Activated CD4-positive, alpha-beta T cell treated with anti-CD3 and anti-CD28 coated beads, Interleukin-2, amount 10 ng/mL, durations not matched to agents 7 days and 5 days (primary cell): ENCODE measurements at regions not wholly inside any gene's neighbourhood (a gene's known extent, or its start where the extent isn't known, plus 50 kb on each side); places are given as distances from the start of the nearest gene placed in this dataset.

ENCODE experiments used
- CTCF ChIA-PET: fragments of 350-600 bp; sonication (Branson Sonifier 250); formaldehyde crosslinking; loops from one replicate; lab custom pipeline; 2021; ENCODE audit warnings: antibody characterized with exemption; lab: Charles Lee
- POLR2A ChIA-PET: fragments of 350-600 bp; sonication (Branson Sonifier 250); formaldehyde crosslinking; loops from one replicate; lab custom pipeline; 2021; ENCODE audit warnings: antibody characterized with exemption; lab: Charles Lee
- DNase-seq: peaks from one replicate; pipeline ENCODE4 v3.0.0-alpha.2; 2020
- H3K27ac Mint-ChIP-seq: one replicate; pipeline ENCODE4 v1.8.0; 2021; ENCODE audit warnings: mild to moderate bottlenecking, moderate library complexity, mixed read lengths
- H3K27me3 Mint-ChIP-seq: one replicate; pipeline ENCODE4 v1.8.0; 2021; ENCODE audit warnings: mixed read lengths
- H3K36me3 Mint-ChIP-seq: one replicate; pipeline ENCODE4 v1.8.0; 2021; ENCODE audit warnings: low read depth, mixed read lengths
- H3K4me1 Mint-ChIP-seq: one replicate; pipeline ENCODE4 v1.8.0; 2021; ENCODE audit warnings: mixed read lengths
- H3K4me3 Mint-ChIP-seq: one replicate; pipeline ENCODE4 v1.8.0; 2021; ENCODE audit warnings: mild to moderate bottlenecking, moderate library complexity, mixed read lengths
- H3K9me3 Mint-ChIP-seq: one replicate; pipeline ENCODE4 v1.8.0; 2021; ENCODE audit warnings: mixed read lengths

DNA sequence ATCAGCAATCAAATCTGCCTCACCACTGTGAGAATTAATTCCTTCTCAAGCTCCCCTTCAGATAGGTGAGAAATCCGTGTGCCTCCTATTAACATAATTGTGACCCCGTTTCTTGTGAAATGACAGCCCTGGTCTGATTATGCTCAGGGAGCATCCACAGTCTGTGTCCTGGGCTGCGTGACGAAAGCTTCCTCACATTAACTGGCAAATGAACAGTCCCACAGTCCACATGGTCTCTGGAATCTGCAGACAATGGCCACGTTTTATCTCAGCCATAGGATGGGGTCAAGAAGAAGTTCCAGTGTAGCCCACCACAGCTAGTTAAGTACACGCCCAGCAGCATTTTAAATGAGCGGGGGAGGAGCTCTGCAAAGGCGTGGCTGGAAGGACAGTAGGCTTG, 229.2 kb downstream of the RPS24 start:
- no peak overlapping the region for H3K27ac Mint-ChIP-seq
- no peak overlapping the region for H3K4me3 Mint-ChIP-seq
- peaks cover under 1% of the 10 kb centered on the region for H3K27me3 Mint-ChIP-seq
- H3K4me1 Mint-ChIP-seq, result no peaks in the 10 kb centered on the region
- no peaks in the 10 kb centered on the region for H3K9me3 Mint-ChIP-seq
- H3K36me3 Mint-ChIP-seq, result no peaks in the 10 kb centered on the region
- CTCF ChIA-PET, result no interaction called here
- no peak for DNase-seq
- POLR2A ChIA-PET, result no interaction called here

DNA sequence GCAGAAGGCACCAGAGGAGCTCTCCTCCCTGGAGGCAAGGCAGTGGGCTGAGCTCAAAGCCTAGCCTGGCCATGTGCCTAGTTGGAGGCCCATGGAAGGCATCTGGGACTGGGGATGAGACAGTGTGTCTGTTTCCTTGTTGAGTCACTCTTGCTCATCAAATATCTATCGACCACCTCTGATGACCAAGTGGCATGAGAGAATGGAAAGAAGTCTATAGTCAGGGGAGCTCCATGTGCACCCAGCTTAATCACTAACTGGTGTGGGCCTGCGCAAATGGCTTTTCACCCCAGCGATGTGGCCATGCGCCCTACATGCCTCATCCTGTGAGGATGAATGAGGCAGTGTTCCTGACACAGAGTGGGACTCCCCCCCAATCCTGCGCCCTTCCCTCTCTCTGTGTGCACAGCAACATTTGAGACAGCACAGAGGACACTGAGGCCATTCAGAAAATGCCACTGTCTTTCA, 229.9 kb downstream of the RPS24 start:
- H3K27me3 Mint-ChIP-seq, result no peaks in the 10 kb centered on the region
- no peaks in the 10 kb centered on the region for H3K4me1 Mint-ChIP-seq
- H3K4me3 Mint-ChIP-seq, result no peak overlapping the region
- H3K9me3 Mint-ChIP-seq, result no peaks in the 10 kb centered on the region
- H3K36me3 Mint-ChIP-seq, result no peaks in the 10 kb centered on the region
- no peak overlapping the region for H3K27ac Mint-ChIP-seq
- CTCF ChIA-PET, result no interaction called here
- no peak for DNase-seq
- POLR2A ChIA-PET, result no interaction called here

DNA sequence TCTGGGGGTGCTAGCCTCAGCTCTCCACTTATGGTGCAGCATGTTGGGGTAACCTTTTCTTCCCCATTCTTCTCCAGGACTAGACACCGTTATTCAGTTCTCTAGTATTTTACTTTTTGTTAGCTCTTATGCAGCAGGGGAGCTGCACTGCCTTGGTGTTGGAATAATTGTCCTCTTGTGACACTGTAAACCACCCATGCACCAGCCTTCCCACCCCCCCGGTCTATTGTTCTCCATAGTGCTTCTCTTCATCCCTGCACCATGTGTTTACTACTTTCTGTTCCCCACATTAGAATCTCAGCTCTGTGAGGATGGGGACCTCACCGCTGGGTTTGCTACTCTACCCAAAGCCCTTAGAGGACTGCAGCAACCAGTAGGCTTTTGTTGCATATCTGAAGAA, 230.7 kb downstream of the RPS24 start:
- ChIA-PET CTCF (interaction anchor here (1.2 to 1.3 kb wide), 2 partner anchors 39 to 399 kb away, joined by 3 to 4 read pairs; no protein-coding TSS in a partner anchor), POLR2A (no interaction called here)
- H3K4me1 Mint-ChIP-seq, result no peaks in the 10 kb centered on the region
- H3K36me3 Mint-ChIP-seq, result no peaks in the 10 kb centered on the region
- H3K27ac Mint-ChIP-seq, result no peak overlapping the region
- DNase-seq, result no peak
- no peak overlapping the region for H3K4me3 Mint-ChIP-seq
- no peaks in the 10 kb centered on the region for H3K9me3 Mint-ChIP-seq
- H3K27me3 Mint-ChIP-seq, result no peaks in the 10 kb centered on the region

DNA sequence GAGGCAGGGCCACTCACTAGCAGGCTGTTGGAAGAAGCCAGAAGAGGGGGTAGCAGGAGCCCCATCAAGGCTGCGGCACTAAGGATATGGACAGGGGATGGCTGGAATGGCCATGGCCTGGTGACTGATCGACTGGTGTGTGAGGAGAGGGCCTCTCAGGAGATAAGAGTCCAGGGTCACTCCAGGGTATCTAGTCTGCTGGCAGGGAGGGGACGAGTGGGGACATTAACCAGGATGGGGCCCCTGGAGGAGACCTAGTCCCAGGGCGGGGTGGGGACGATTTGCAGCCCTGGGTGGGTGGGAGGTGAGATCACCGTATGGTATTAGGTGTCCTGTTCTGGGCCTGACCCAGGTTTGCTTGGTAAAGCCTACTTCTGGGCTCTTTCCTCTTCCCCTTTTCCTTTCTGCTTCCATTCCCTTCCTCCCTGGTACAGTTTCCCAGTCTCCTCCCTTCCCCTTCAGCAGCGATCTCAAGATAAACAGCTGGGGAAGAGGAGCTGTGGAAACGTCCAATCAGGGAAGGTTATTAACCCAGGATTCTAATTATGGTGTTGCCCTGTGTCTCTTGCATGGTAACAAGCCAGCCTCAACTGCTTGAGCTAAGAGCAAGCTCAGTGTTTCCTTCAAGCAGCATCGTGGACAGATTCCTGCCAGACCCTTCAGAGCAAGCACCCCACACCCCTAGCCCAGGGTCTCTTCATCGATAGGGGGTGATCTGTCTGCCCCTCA, 233.2 kb downstream of the RPS24 start:
- ChIA-PET CTCF (no interaction called here), POLR2A (no interaction called here)
- no peak for DNase-seq
- H3K27ac Mint-ChIP-seq, result no peak overlapping the region
- peaks cover 3% of the 10 kb centered on the region for H3K27me3 Mint-ChIP-seq
- H3K36me3 Mint-ChIP-seq, result no peaks in the 10 kb centered on the region
- H3K4me1 Mint-ChIP-seq, result no peaks in the 10 kb centered on the region
- no peaks in the 10 kb centered on the region for H3K9me3 Mint-ChIP-seq
- H3K4me3 Mint-ChIP-seq, result no peak overlapping the region

DNA sequence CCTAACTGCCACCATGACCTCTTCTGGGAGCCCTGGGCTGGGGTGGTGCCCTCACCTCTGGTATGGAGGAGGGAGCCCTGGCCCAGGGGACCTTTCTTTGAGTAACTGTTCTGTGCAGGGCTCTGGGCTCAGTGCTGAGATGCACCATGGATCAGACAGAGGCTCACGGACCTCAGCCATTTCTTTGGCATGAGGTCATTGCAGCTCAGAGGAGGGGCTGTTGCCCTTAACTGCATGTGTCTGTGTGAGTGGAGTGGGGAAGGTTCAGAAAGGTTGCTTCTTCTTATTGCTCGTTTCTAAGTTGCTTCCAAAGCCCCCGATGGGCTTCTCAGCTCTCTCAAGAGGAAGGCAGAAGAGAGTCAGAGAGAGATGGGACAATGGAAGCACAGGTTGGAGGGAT, 233.9 kb downstream of the RPS24 start:
- H3K9me3 Mint-ChIP-seq, result no peaks in the 10 kb centered on the region
- POLR2A ChIA-PET, result no interaction called here

DNA sequence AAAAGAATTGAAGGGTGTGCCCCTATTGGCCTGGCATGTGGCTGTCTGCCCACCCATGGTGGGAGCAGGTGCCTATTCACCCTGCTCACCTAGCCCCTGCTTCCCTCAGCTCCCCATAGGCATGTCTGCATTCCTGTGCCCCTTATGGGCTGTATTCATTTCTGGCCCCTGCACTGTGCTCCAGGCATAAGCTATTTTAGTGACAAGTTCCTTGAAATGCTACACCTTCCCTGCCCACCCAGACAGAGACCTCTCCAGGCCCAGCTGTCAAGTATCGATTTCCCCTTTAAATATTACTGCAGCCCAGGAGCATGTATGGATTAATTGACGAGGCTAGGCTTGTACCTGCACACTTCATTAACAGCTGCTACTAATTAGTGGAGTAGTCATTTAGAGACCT, 235.4 kb downstream of the RPS24 start:
- Mint-ChIP-seq H3K27me3 (peaks cover 3% of the 10 kb centered on the region), H3K36me3 (no peaks in the 10 kb centered on the region), H3K27ac (no peak overlapping the region), H3K9me3 (no peaks in the 10 kb centered on the region), H3K4me1 (no peaks in the 10 kb centered on the region), H3K4me3 (no peak overlapping the region)
- no peak for DNase-seq
- CTCF ChIA-PET, result no interaction called here
- POLR2A ChIA-PET, result no interaction called here

More for the DNA sequence above, 233.9 kb downstream of the RPS24 start:
- DNase-seq, result no peak
- no peaks in the 10 kb centered on the region for H3K4me1 Mint-ChIP-seq
- no peak overlapping the region for H3K4me3 Mint-ChIP-seq
- no peak overlapping the region for H3K27ac Mint-ChIP-seq
- no peaks in the 10 kb centered on the region for H3K36me3 Mint-ChIP-seq
- CTCF ChIA-PET, result no interaction called here
- peaks cover 3% of the 10 kb centered on the region for H3K27me3 Mint-ChIP-seq

DNA sequence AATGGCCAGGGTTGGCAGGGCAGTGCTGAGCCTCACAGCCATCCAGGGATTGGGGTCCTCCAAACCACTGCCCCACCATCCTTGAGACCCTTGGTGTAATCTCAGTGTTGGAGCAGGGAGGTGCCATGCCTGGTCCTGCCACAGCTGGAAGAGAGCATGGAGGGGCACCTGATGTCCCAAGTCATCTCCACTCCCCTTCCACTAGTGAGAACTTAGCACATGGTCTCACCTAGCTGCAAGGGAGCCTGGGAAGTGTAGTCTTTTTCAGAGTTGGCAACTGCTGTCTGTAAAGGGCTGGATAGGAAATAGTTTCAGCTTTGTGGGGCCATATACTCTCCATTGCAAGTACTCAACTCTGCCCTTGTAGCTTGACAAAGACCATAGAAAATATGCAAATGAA, 238.7 kb downstream of the RPS24 start:
- ChIA-PET POLR2A (no interaction called here), CTCF (no interaction called here)
- Mint-ChIP-seq H3K4me1 (no peaks in the 10 kb centered on the region), H3K36me3 (no peaks in the 10 kb centered on the region), H3K27me3 (peaks cover 3% of the 10 kb centered on the region), H3K9me3 (no peaks in the 10 kb centered on the region), H3K4me3 (no peak overlapping the region), H3K27ac (no peak overlapping the region)
- no peak for DNase-seq

DNA sequence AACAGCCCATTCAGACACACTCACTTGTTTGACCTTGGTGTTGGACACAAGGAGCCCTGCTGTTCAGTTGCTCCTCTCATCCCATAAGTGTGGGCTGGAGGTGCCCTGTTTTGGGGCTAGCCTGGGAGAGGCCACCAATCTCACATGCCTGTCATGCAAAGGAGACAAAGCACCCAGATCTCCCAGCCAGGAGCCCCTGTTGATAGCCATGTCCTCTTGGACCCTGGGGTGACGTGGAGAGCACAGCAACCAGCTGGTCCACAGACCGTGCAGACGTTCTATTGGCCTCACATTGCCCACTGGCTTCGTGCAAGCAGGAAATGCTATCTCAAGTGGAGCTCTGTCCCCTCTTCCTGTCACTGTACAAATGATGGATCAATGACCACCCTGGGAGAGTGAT, 240.8 kb downstream of the RPS24 start:
- H3K27ac Mint-ChIP-seq, result no peak overlapping the region
- no peaks in the 10 kb centered on the region for H3K4me1 Mint-ChIP-seq
- peaks cover 3% of the 10 kb centered on the region for H3K27me3 Mint-ChIP-seq
- ChIA-PET POLR2A (no interaction called here), CTCF (no interaction called here)
- DNase-seq, result no peak
- H3K36me3 Mint-ChIP-seq, result no peaks in the 10 kb centered on the region
- H3K4me3 Mint-ChIP-seq, result no peak overlapping the region
- no peaks in the 10 kb centered on the region for H3K9me3 Mint-ChIP-seq

DNA sequence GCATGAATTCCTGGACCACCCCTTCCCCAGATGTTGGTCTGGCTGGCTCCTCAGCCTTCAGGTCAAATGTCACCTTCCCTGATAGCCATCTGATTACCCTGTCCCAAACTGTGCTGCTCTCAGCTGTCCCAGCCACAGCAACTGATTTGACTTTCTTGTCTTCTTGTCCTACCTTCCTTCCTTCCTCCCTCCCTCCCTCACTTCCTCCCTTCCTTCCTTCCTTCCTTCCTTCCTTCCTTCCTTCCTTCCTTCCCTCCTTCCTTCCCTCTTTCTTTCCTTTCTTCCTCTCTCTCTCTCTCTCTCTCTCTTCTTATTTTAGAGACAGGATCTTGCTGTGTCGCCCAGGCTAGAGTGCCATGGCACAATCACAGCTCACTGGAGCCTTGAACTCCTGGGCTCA, 242.5 kb downstream of the RPS24 start:
- CTCF ChIA-PET, result no interaction called here
- Mint-ChIP-seq H3K27me3 (no peaks in the 10 kb centered on the region), H3K4me1 (no peaks in the 10 kb centered on the region), H3K9me3 (no peaks in the 10 kb centered on the region), H3K36me3 (no peaks in the 10 kb centered on the region), H3K27ac (no peak overlapping the region), H3K4me3 (no peak overlapping the region)
- no peak for DNase-seq
- POLR2A ChIA-PET, result no interaction called here

DNA sequence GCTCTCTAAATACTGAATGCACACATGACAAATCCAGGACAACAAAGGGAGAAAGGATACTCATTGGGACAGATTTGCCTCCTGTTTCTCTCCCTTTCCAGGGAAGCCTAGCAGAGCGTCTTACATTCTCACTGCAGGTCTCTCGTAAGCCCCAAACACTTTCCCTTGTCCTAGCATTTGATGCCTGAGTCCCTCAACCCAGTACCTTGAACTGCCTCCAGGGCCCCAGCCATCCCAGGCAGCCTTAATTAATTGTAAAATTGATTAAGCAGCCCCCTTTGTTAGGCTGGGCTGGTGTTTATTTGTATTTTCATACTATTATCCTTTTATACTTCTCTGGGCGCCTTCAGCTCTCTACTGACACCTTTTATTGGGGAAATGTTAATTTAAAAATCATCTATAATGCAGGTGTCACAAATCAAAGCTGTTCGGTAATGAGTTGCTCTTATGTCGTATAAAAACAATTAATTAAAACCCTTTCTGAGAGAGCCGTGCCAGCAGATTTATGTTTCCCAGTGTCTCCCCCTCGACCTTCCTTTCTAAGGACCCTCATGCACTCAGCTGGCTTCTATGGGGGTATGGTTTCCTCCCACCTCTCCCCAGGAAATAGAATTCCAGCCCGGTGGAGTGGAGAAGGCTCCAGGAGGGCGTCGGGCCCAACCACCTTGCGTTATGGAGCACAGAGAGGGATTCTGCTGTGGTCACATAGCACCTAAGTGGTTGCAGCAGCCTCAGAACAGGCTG, 243.8 kb downstream of the RPS24 start:
- no peak for DNase-seq
- Mint-ChIP-seq H3K27me3 (no peaks in the 10 kb centered on the region), H3K9me3 (no peaks in the 10 kb centered on the region), H3K4me3 (no peak overlapping the region), H3K4me1 (no peaks in the 10 kb centered on the region), H3K27ac (no peak overlapping the region), H3K36me3 (no peaks in the 10 kb centered on the region)
- ChIA-PET CTCF (no interaction called here), POLR2A (no interaction called here)

DNA sequence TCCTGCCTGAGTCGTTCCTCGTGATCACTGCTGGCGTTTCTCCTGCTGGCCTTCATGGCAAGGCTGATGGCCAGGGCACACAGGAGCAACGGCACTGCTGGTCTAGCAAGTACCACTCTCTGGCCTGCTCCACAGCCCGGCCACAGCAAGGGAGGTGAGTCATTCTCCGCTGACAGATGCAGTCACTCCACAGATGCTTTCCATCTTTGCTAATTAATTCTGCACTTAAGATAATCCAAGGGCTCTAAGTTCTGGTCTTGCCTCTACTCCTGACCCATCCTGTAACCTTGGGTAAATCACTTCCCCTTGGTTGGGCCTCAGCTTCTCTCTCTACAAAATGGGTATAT, 244.4 kb downstream of the RPS24 start:
- no peaks in the 10 kb centered on the region for H3K27me3 Mint-ChIP-seq
- ChIA-PET CTCF (no interaction called here), POLR2A (no interaction called here)
- no peak overlapping the region for H3K27ac Mint-ChIP-seq
- no peaks in the 10 kb centered on the region for H3K36me3 Mint-ChIP-seq
- H3K4me3 Mint-ChIP-seq, result no peak overlapping the region
- no peaks in the 10 kb centered on the region for H3K9me3 Mint-ChIP-seq
- DNase-seq, result no peak
- H3K4me1 Mint-ChIP-seq, result no peaks in the 10 kb centered on the region

DNA sequence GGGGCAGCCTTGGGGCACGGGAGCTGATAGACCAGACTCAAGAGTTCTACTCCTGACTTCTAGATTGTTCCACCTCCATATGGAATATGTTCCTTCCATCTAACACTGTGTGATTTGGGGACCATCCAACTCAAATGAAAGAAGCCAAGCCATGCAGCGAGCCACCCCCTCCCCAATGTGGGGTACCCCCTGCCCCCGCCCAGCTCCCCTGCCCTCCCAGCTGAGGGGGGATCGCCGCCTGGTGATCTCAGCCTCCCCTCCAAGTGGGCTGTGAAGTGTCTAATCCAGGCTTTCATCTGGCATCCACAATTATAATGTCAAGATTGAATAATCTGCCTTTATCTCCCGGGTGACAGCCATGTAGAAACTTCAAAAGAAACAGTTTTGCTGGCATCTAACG, 246.1 kb downstream of the RPS24 start:
- no peaks in the 10 kb centered on the region for H3K36me3 Mint-ChIP-seq
- H3K4me3 Mint-ChIP-seq, result no peak overlapping the region
- H3K27me3 Mint-ChIP-seq, result no peaks in the 10 kb centered on the region
- POLR2A ChIA-PET, result no interaction called here
- H3K9me3 Mint-ChIP-seq, result no peaks in the 10 kb centered on the region
- CTCF ChIA-PET, result no interaction called here
- H3K27ac Mint-ChIP-seq, result no peak overlapping the region
- DNase-seq, result no peak
- H3K4me1 Mint-ChIP-seq, result no peaks in the 10 kb centered on the region

DNA sequence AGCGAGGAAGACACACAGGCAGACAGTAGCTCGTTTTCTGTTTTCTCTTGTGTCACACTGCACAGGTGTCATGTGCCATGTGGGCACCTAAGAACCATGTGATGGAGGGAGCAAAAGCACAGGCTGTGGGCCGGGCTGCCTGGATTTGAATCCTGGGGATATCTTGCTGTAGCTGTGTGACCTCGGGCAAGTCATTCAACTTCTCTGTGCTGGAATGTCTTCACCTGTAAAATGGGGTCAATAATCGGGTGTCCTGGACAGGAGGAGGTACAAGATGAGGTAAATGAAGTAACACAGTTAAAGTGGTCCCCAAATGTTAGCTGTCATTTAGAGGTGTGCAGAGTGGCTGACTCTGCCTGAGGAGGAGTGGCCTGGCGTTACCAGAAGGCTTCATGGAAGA, 246.9 kb downstream of the RPS24 start:
- CTCF ChIA-PET, result no interaction called here
- no peak overlapping the region for H3K27ac Mint-ChIP-seq

More for the DNA sequence above, 246.9 kb downstream of the RPS24 start:
- Mint-ChIP-seq H3K4me3 (no peak overlapping the region), H3K36me3 (no peaks in the 10 kb centered on the region), H3K27me3 (no peaks in the 10 kb centered on the region), H3K9me3 (no peaks in the 10 kb centered on the region), H3K4me1 (no peaks in the 10 kb centered on the region)
- no peak for DNase-seq
- POLR2A ChIA-PET, result no interaction called here
